HepG2 (cell line): ENCODE measurements at regions not wholly inside any gene's neighbourhood (a gene's known extent, or its start where the extent isn't known, plus 50 kb on each side); places are given as distances from the start of the nearest gene placed in this dataset.

ENCODE experiments used
- AKNA ChIP-seq: sonication (generic); formaldehyde crosslinking; IDR thresholded peaks from 2 replicates; pipeline ENCODE4 v1.4.0; 2020; ENCODE audit warnings: missing genetic modification reagents, borderline replicate concordance
- CTCF ChIP-seq: sonication (generic); formaldehyde crosslinking; IDR thresholded peaks from 2 replicates; pipeline ENCODE4 v1.5.0; 2020; ENCODE audit warnings: mild to moderate bottlenecking, missing genetic modification reagents, moderate library complexity
- PCBP2 ChIP-seq: fragments of 200-400 bp; formaldehyde crosslinking; optimal IDR thresholded peaks from 2 replicates; pipeline ENCODE3; 2018; ENCODE audit warnings: low read length, low read depth; ENCODE audit not compliant: poor library complexity, severe bottlenecking
- SNAPC2 ChIP-seq: sonication (generic); formaldehyde crosslinking; IDR thresholded peaks from 2 replicates; pipeline ENCODE4 v1.8.1; 2022; ENCODE audit warnings: mild to moderate bottlenecking, missing genetic modification reagents
- ZNF576 ChIP-seq: sonication (generic); formaldehyde crosslinking; IDR thresholded peaks from 2 replicates; pipeline ENCODE4 v1.4.0; 2020; ENCODE audit warnings: mild to moderate bottlenecking, missing genetic modification reagents
- ZNF598 ChIP-seq: sonication (generic); formaldehyde crosslinking; IDR thresholded peaks from 2 replicates; pipeline ENCODE4 v1.5.1; 2020; ENCODE audit warnings: mild to moderate bottlenecking, missing genetic modification reagents, borderline replicate concordance
- ZNF678 ChIP-seq: sonication (generic); formaldehyde crosslinking; IDR thresholded peaks from 2 replicates; pipeline ENCODE4 v1.4.0; 2020; ENCODE audit warnings: mild to moderate bottlenecking, missing genetic modification reagents

- no peak for TF ChIP-seq CTCF (CRISPR knock-in tag)
- no peak for TF ChIP-seq ZNF598 (CRISPR knock-in tag)
- TF ChIP-seq ZNF576, result no peak
- no peak for TF ChIP-seq ZNF678
- no peak for TF ChIP-seq PCBP2
- TF ChIP-seq AKNA, result no peak
- TF ChIP-seq SNAPC2 (CRISPR knock-in tag), result no peak
Observed at GRCh38 chr18:46274266-46274665, 170.1 kb downstream of the HAUS1 start.
